SK-N-SH (cell line): ENCODE measurements at regions not wholly inside any gene's neighbourhood (a gene's known extent, or its start where the extent isn't known, plus 50 kb on each side); places are given as distances from the start of the nearest gene placed in this dataset.

Experiments
- CTCF ChIA-PET: fragments of 300-600, 350-600 bp; formaldehyde crosslinking; extraction: SDS; loops from one replicate; lab custom pipeline; 2021; lab: Yijun Ruan, JAX
- POLR2A ChIA-PET: fragments of 350-600 bp; sonication (Branson Sonifier 250); formaldehyde crosslinking; extraction: SDS; loops from one replicate; lab custom pipeline; 2020; ENCODE audit warnings: antibody characterized with exemption, inconsistent platforms; lab: Yijun Ruan, JAX
- DNase-seq: peaks from one replicate; pipeline ENCODE4 v3.0.0; 2012
- H2AFZ ChIP-seq: fragments of 200-600 bp; sonication (generic); 2 replicates; pipeline ENCODE4 v1.8.1; 2016; ENCODE audit warnings: antibody characterized with exemption, mild to moderate bottlenecking, low read depth
- H3F3A ChIP-seq: fragments of 200-600 bp; sonication (generic); replicated peaks from 2 replicates; pipeline ENCODE3; 2016; ENCODE audit warnings: antibody characterized with exemption, mild to moderate bottlenecking; ENCODE audit not compliant: insufficient read depth
- H3K27ac ChIP-seq, 2 experiments: fragments of 200-500 bp in 1 of 2; fragments of 200-600 bp in 1 of 2; sonication (Bioruptor generic) in 1 of 2; sonication (generic), shearing (Covaris generic) in 1 of 2; 2 replicates each; pipeline versions ENCODE4 v1.5.1 to v1.6.1; 2014 to 2016; ENCODE audit warnings: low read depth in 2 of 2, inconsistent platforms in 1 of 2, low read length in 1 of 2, mild to moderate bottlenecking in 1 of 2, mixed read lengths in 1 of 2
- H3K27me3 ChIP-seq: fragments of 200-600 bp; sonication (generic), shearing (Covaris generic); 2 replicates; pipeline ENCODE4 v1.6.1; 2016; ENCODE audit warnings: mixed run types; ENCODE audit not compliant: insufficient read depth
- H3K36me3 ChIP-seq, 2 experiments: fragments of 200-500 bp in 1 of 2; fragments of 200-600 bp in 1 of 2; sonication (Bioruptor generic) in 1 of 2; sonication (generic) in 1 of 2; replicated peaks in 1 of 2; 2 replicates each; pipeline versions ENCODE3 to v1.5.1; 2014 to 2016; ENCODE audit warnings: low read length in 1 of 2, mild to moderate bottlenecking in 1 of 2; ENCODE audit not compliant: insufficient read depth in 2 of 2, control insufficient read depth in 1 of 2
- H3K4me1 ChIP-seq, 2 experiments: fragments of 200-500 bp in 1 of 2; fragments of 200-600 bp in 1 of 2; sonication (Bioruptor generic) in 1 of 2; sonication (generic), shearing (Covaris generic) in 1 of 2; 2 replicates each; pipeline versions ENCODE4 v1.5.1 to v1.6.1; 2014 to 2016; ENCODE audit warnings: low read depth in 1 of 2, low read length in 1 of 2, mixed run types in 1 of 2; ENCODE audit not compliant: insufficient read depth in 2 of 2, control insufficient read depth in 1 of 2
- H3K4me2 ChIP-seq: fragments of 200-600 bp; sonication (generic), shearing (Covaris generic); 2 replicates; pipeline ENCODE4 v1.6.1; 2017; ENCODE audit warnings: mixed run types
- H3K4me3 ChIP-seq, 2 experiments: fragments of 200-500 bp in 1 of 2; fragments of 200-600 bp in 1 of 2; sonication (Bioruptor generic) in 1 of 2; sonication (generic), shearing (Covaris generic) in 1 of 2; 2 replicates each; pipeline versions ENCODE4 v1.5.1 to v1.8.1; 2014 to 2016; ENCODE audit warnings: low read depth in 2 of 2, inconsistent platforms in 1 of 2, low read length in 1 of 2, mild to moderate bottlenecking in 1 of 2, mixed read lengths in 1 of 2, moderate library complexity in 1 of 2
- H3K79me2 ChIP-seq: fragments of 200-600 bp; sonication (generic); 2 replicates; pipeline ENCODE4 v1.8.1; 2017; ENCODE audit warnings: mild to moderate bottlenecking; ENCODE audit not compliant: insufficient read depth
- H3K9ac ChIP-seq: fragments of 200-600 bp; sonication (generic); 2 replicates; pipeline ENCODE4 v1.6.1; 2017; ENCODE audit warnings: mixed run types
- H3K9me2 ChIP-seq: fragments of 200-600 bp; sonication (generic); 2 replicates; pipeline ENCODE4 v1.6.1; 2017; ENCODE audit warnings: mixed run types
- H3K9me3 ChIP-seq: fragments of 200-600 bp; sonication (generic); 2 replicates; pipeline ENCODE4 v1.6.1; 2017; ENCODE audit warnings: mixed run types, mild to moderate bottlenecking, moderate library complexity
- H4K20me1 ChIP-seq: fragments of 200-600 bp; sonication (generic); 2 replicates; pipeline ENCODE4 v1.6.1; 2017; ENCODE audit warnings: mild to moderate bottlenecking, mixed run types; ENCODE audit not compliant: insufficient read depth
- CHD2 ChIP-seq: fragments of 150-350 bp; IDR thresholded peaks from 2 replicates; pipeline ENCODE4 v1.6.1; 2018; ENCODE audit warnings: low read length; ENCODE audit not compliant: partially characterized antibody
- EZH2phosphoT487 ChIP-seq: fragments of 200-600 bp; sonication (generic); IDR thresholded peaks from 2 replicates; pipeline ENCODE4 v1.6.1; 2017; ENCODE audit warnings: low read depth, mixed run types, mild to moderate bottlenecking, antibody characterized with exemption, moderate library complexity, borderline replicate concordance
- GABPA ChIP-seq: IDR thresholded peaks from 2 replicates; pipeline ENCODE4 v1.4.0; 2012; ENCODE audit warnings: low read depth, mild to moderate bottlenecking
- GATA2 ChIP-seq: sonication (generic); formaldehyde crosslinking; IDR thresholded peaks from 2 replicates; pipeline ENCODE4 v1.5.0; 2020; ENCODE audit warnings: mild to moderate bottlenecking, missing genetic modification reagents
- MEF2A ChIP-seq: IDR thresholded peaks from 2 replicates; pipeline ENCODE4 v1.4.0; 2012; ENCODE audit warnings: low read depth, borderline replicate concordance
- NFIC ChIP-seq: IDR thresholded peaks from 2 replicates; pipeline ENCODE4 v1.4.0; 2012; ENCODE audit warnings: borderline replicate concordance
- POLR2AphosphoS5 ChIP-seq: IDR thresholded peaks from 2 replicates; pipeline ENCODE4 v1.6.1; 2012; ENCODE audit warnings: low read depth, low read length
- RAD21 ChIP-seq: IDR thresholded peaks from 2 replicates; pipeline ENCODE4 v1.6.1; 2012; ENCODE audit warnings: mild to moderate bottlenecking, low read length
- RXRA ChIP-seq: IDR thresholded peaks from 2 replicates; pipeline ENCODE4 v1.4.0; 2012; ENCODE audit warnings: low read depth, mild to moderate bottlenecking, borderline replicate concordance
- TCF12 ChIP-seq: IDR thresholded peaks from 2 replicates; pipeline ENCODE4 v1.4.0; 2012
- YY1 ChIP-seq: IDR thresholded peaks from 2 replicates; pipeline ENCODE4 v1.4.0; 2012; ENCODE audit warnings: low read depth, mild to moderate bottlenecking
- WGBS: methylation state at CpG from one replicate; pipeline ENCODE4 v1.1.6; 2017; ENCODE audit warnings: low lambda C conversion rate; 5-methylcytosine and 5-hydroxymethylcytosine counted together
- TF ChIP-seq, protein P1 (sequence below): IDR thresholded peaks from 2 replicates; pipeline ENCODE4 v1.4.0; 2012; ENCODE audit warnings: low read depth
- TF ChIP-seq, protein P2 (sequence below): fragments of 150-350 bp; IDR thresholded peaks from 2 replicates; pipeline ENCODE4 v1.6.1; 2016; ENCODE audit warnings: mild to moderate bottlenecking, low read depth, low read length
- TF ChIP-seq, protein P3 (sequence below): fragments of 200-600 bp; sonication (generic); IDR thresholded peaks from 2 replicates; pipeline ENCODE4 v1.6.1; 2017; ENCODE audit warnings: antibody characterized with exemption, mild to moderate bottlenecking, moderate library complexity

DNA sequence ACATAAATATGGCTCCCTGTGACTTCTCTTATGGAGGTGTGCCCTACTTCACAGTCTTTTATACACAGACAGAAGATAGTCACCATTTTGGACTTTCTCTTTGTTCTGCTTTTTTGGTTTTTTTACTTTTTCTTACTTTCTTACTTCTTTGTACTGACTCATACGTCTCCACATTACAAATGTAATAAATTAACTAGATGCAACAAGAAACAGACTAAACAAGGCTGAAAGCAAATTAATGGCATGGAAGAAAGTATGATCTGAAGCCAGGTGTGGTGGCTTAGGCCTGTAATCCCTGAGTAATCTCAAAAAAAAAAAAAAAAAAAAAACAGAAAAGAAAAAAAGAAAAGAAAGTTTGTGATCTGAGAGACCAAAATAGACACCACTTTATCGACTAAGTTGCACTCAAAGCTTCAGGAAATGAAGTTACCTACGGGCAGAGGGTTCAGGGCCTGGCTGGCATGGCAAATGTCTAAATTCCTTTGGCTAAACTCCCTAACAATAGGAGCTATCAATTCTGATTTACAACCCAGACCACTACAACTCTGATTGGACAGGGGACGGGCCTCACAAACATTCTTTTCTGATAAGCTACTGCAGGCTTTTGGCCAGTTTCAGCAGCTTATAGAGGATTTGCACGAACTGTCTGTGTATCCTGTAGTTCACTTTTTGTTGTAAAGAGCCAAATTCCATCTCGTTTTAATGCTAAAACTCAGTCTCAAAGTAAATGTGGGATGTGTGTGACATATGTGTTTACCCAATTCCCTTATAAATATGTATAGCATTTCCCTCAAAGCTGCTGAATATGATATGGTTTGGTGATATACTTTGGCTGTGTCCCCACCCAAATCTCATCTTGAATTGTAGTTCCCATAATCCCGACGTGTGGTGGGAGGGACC lies 129.1 kb downstream of the SEPTIN14 start:
- Histone ChIP-seq H3K9me2 (no peaks in the 10 kb centered on the region), H4K20me1 (no peaks in the 10 kb centered on the region), H3K4me3 (no peak overlapping the region), H3K4me2 (no peak overlapping the region), H3K4me1 (no peaks in the 10 kb centered on the region), H3F3A (no peaks in the 10 kb centered on the region), H3K79me2 (no peaks in the 10 kb centered on the region), H3K36me3 (no peaks in the 10 kb centered on the region), H2AFZ (no peak overlapping the region), H3K9ac (no peak overlapping the region), H3K9me3 (no peaks in the 10 kb centered on the region), H3K27ac (no peak overlapping the region), H3K27me3 (peaks cover 15% of the 10 kb centered on the region; the same call in 1 of the 2 replicates)
- 12% methylated on average over 8 of the region's 8 CpGs for WGBS
- POLR2A ChIA-PET, result no interaction called here
- TF ChIP-seq GATA2 (CRISPR knock-in tag) (no peak), RAD21 (no peak)
- DNase-seq, result no peak
- CTCF ChIA-PET, result no interaction called here

DNA sequence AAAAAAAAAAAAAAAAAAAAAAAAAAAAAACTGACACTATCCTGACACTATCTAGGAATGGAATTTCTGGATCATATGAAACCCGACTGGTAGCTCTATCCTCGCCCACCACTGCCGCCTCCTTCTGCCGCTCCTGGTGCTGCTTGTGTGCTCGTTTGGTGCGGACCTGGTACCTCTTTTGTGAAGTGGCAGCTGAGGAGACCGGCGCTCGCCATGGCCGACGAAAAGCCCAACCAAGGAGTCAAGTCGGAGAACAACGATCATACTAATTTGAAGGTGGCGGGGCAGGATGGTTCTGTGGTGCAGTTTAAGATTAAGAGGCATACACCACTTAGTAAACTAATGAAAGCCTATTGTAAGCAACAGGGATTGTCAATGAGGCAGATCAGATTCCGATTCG lies 130.6 kb downstream of the SEPTIN14 start:
- CTCF ChIA-PET, result no interaction called here
- Histone ChIP-seq H4K20me1 (no peaks in the 10 kb centered on the region), H3K4me2 (no peak overlapping the region), H3K36me3 (no peaks in the 10 kb centered on the region), H3K4me3 (no peak overlapping the region), H2AFZ (no peak overlapping the region), H3K79me2 (no peaks in the 10 kb centered on the region), H3K27ac (no peak overlapping the region)
- DNase-seq, result no peak
- WGBS, result 54% methylated on average over 16 of the region's 16 CpGs
- TF ChIP-seq MEF2A, result no peak
- no peak for TF ChIP-seq YY1
- no peak for TF ChIP-seq GABPA
- TF ChIP-seq, protein P1, sequence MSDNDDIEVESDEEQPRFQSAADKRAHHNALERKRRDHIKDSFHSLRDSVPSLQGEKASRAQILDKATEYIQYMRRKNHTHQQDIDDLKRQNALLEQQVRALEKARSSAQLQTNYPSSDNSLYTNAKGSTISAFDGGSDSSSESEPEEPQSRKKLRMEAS, result no peak
- no peak for TF ChIP-seq TCF12
- TF ChIP-seq NFIC, result no peak
- no peak for TF ChIP-seq EZH2phosphoT487
- TF ChIP-seq CHD2, result no peak
- TF ChIP-seq, protein P2, sequence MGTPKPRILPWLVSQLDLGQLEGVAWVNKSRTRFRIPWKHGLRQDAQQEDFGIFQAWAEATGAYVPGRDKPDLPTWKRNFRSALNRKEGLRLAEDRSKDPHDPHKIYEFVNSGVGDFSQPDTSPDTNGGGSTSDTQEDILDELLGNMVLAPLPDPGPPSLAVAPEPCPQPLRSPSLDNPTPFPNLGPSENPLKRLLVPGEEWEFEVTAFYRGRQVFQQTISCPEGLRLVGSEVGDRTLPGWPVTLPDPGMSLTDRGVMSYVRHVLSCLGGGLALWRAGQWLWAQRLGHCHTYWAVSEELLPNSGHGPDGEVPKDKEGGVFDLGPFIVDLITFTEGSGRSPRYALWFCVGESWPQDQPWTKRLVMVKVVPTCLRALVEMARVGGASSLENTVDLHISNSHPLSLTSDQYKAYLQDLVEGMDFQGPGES, result no peak
- TF ChIP-seq, protein P3, sequence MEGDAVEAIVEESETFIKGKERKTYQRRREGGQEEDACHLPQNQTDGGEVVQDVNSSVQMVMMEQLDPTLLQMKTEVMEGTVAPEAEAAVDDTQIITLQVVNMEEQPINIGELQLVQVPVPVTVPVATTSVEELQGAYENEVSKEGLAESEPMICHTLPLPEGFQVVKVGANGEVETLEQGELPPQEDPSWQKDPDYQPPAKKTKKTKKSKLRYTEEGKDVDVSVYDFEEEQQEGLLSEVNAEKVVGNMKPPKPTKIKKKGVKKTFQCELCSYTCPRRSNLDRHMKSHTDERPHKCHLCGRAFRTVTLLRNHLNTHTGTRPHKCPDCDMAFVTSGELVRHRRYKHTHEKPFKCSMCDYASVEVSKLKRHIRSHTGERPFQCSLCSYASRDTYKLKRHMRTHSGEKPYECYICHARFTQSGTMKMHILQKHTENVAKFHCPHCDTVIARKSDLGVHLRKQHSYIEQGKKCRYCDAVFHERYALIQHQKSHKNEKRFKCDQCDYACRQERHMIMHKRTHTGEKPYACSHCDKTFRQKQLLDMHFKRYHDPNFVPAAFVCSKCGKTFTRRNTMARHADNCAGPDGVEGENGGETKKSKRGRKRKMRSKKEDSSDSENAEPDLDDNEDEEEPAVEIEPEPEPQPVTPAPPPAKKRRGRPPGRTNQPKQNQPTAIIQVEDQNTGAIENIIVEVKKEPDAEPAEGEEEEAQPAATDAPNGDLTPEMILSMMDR, result no peak
- TF ChIP-seq RAD21, result no peak
- no peak for TF ChIP-seq POLR2AphosphoS5
- no peak for TF ChIP-seq RXRA
- TF ChIP-seq, all 33 proteins: peak for 0
- Histone ChIP-seq H3K9ac (no peak overlapping the region), H3F3A (no peaks in the 10 kb centered on the region), H3K27me3 (peaks cover 15% of the 10 kb centered on the region; the same call in 1 of the 2 replicates), H3K9me2 (no peaks in the 10 kb centered on the region), H3K9me3 (no peaks in the 10 kb centered on the region), H3K4me1 (no peaks in the 10 kb centered on the region)
- POLR2A ChIA-PET, result no interaction called here
